GM18861 (cell line): ENCODE measurements at regions not wholly inside any gene's neighbourhood (a gene's known extent, or its start where the extent isn't known, plus 50 kb on each side); places are given as distances from the start of the nearest gene placed in this dataset.
"Not testable (repeated sequence)": the region's sequence is repeated elsewhere in the genome, so short reads cannot be mapped to it uniquely, and the experiment has no call there.

Experiments used
- ATAC-seq: cut with Tn5 transposase; IDR thresholded peaks from one replicate; pipeline ENCODE4 v1.9.1; 2021; ENCODE audit not compliant: unreplicated experiment

- no peak for ATAC-seq
These were observed 465.5 kb upstream of the CTSO start for GRCh38 chr4:156419080-156419685.

GRCh38 chr4:156414406-156414805 is 460.7 kb upstream of the CTSO start:
- ATAC-seq = no peak

- no peak for ATAC-seq
These were observed 459.8 kb upstream of the CTSO start for GRCh38 chr4:156413239-156414135.

- ATAC-seq = no peak
These were observed 457.9 kb upstream of the CTSO start for GRCh38 chr4:156411531-156411930.

GRCh38 chr4:156408749-156409148 is 455.1 kb upstream of the CTSO start:
- no peak for ATAC-seq

GRCh38 chr4:156401371-156401770 is 447.7 kb upstream of the CTSO start:
- no peak for ATAC-seq

GRCh38 chr4:156396534-156396933 is 442.9 kb upstream of the CTSO start:
- no peak for ATAC-seq

GRCh38 chr4:156391325-156391653 is 437.6 kb upstream of the CTSO start:
- ATAC-seq = no peak

- ATAC-seq = no peak
These were observed 437.1 kb upstream of the CTSO start for GRCh38 chr4:156390599-156391324.

GRCh38 chr4:156388826-156389225 is 435.2 kb upstream of the CTSO start:
- ATAC-seq = no peak

GRCh38 chr4:156378033-156378665 is 424.5 kb upstream of the CTSO start:
- ATAC-seq = no peak

GRCh38 chr4:156377036-156377710 is 423.5 kb upstream of the CTSO start:
- no peak for ATAC-seq

GRCh38 chr4:156374894-156375293 is 421.2 kb upstream of the CTSO start:
- ATAC-seq = no peak

- ATAC-seq = no peak
These were observed 420.4 kb upstream of the CTSO start for GRCh38 chr4:156374069-156374468.

- not testable (repeated sequence) for ATAC-seq
These were observed 413.8 kb upstream of the CTSO start for GRCh38 chr4:156367502-156367901.

- no peak for ATAC-seq
These were observed 408.9 kb upstream of the CTSO start for GRCh38 chr4:156362581-156362980.

GRCh38 chr4:156347412-156348075 is 393.9 kb upstream of the CTSO start:
- ATAC-seq = no peak

- no peak for ATAC-seq
These were observed 393.3 kb upstream of the CTSO start for GRCh38 chr4:156346959-156347385.

GRCh38 chr4:156344397-156344796 is 390.7 kb upstream of the CTSO start:
- ATAC-seq = no peak

- ATAC-seq = no peak
These were observed 382.8 kb upstream of the CTSO start for GRCh38 chr4:156336511-156336910.
